ENCODE measurements at regions not wholly inside any gene's neighbourhood (a gene's known extent, or its start where the extent isn't known, plus 50 kb on each side); places are given as distances from the start of the nearest gene placed in this dataset.

DNA sequence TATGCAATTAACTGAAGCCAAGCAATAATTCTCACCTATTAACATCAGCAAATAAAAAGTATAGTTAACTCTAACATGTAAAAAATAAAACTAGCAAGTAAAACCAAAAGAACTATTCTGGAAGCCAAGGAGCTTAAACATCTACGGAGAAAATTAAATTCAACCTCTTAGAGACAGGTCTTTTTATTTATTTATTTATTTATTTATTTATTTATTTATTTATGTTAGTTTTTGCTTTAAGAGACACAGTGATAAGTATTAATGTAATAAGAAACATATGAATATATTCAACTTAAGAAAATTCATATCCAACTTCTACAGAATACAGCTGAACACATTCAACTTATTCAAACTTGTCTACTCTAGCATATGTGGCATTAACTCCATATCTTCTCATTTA lies 472.1 kb upstream of the IZUMO3 start:
- no peaks in the 10 kb centered on the region for H4K20me1 ChIP-seq (ENCODE audit: insufficient read depth, low read length)
- BruUV-seq (replicated peaks): no TSS peak
- ATAC-seq (no peak), DNase-seq (ENCODE audit: low spot score) (no peak), FAIRE-seq (no peak)
- in situ Hi-C loops (cut with HindIII; ENCODE audit: extremely low pct_ligation_motif_present, low pct_unique_long_range_greater_than_20kb): no loop called here
- no peak overlapping the region for H3K4me3 ChIP-seq (replicated peaks in 1 of 3; ENCODE audit: insufficient read depth in 1 of 3, low read depth in 2 of 3, low read length in 3 of 3)
- whole genome bisulfite sequencing (ENCODE audit: low lambda C conversion rate): 2% methylated on average over 1 of the region's 1 CpG
- H3K4me1 ChIP-seq (ENCODE audit: insufficient read depth, low read length): no peaks in the 10 kb centered on the region
- H2AFZ ChIP-seq (ENCODE audit: low read length): no peak overlapping the region
- H3K9ac ChIP-seq (ENCODE audit: insufficient read depth, low read depth, low read length): no peak overlapping the region
- POLR2A ChIA-PET: no interaction called here
- CTCF ChIA-PET (ENCODE audit: low intra/inter-chr PET ratio, low total read pairs): no interaction called here
- no peak overlapping the region for H3K27ac ChIP-seq (ENCODE audit: extremely low read length, insufficient read depth, low read length)
- intact Hi-C loops (cut with micrococcal nuclease; ENCODE audit: unreplicated experiment): no loop called here
- H3K79me2 ChIP-seq (ENCODE audit: insufficient read depth, low read length): no peaks in the 10 kb centered on the region
- H3K36me3 ChIP-seq (replicated peaks in 1 of 2; ENCODE audit: control insufficient read depth in 1 of 2, insufficient read depth in 2 of 2, low read length in 2 of 2): no peaks in the 10 kb centered on the region
- H3K27me3 ChIP-seq (ENCODE audit: control insufficient read depth in 1 of 2, insufficient read depth in 2 of 2, low read length in 2 of 2): no peaks in the 10 kb centered on the region
- H3K9me3 ChIP-seq (ENCODE audit: low read length): no peaks in the 10 kb centered on the region; the same call in 1 of the 2 replicates
- TF ChIP-seq TEAD2 (CRISPR knock-in tag; IDR thresholded peaks at IDR 0.05) (no peak), ZNF713 (CRISPR knock-in tag; IDR thresholded peaks at IDR 0.05) (no peak), ZNF33A (CRISPR knock-in tag; IDR thresholded peaks at IDR 0.05; ENCODE audit: borderline replicate concordance) (no peak), CAMTA2 (CRISPR knock-in tag; IDR thresholded peaks at IDR 0.05; ENCODE audit: borderline replicate concordance) (no peak), NKX3-1 (CRISPR knock-in tag; IDR thresholded peaks at IDR 0.05) (no peak), EEA1 (CRISPR knock-in tag; IDR thresholded peaks at IDR 0.05; ENCODE audit: borderline replicate concordance) (no peak)
- TF ChIP-seq, protein P1, sequence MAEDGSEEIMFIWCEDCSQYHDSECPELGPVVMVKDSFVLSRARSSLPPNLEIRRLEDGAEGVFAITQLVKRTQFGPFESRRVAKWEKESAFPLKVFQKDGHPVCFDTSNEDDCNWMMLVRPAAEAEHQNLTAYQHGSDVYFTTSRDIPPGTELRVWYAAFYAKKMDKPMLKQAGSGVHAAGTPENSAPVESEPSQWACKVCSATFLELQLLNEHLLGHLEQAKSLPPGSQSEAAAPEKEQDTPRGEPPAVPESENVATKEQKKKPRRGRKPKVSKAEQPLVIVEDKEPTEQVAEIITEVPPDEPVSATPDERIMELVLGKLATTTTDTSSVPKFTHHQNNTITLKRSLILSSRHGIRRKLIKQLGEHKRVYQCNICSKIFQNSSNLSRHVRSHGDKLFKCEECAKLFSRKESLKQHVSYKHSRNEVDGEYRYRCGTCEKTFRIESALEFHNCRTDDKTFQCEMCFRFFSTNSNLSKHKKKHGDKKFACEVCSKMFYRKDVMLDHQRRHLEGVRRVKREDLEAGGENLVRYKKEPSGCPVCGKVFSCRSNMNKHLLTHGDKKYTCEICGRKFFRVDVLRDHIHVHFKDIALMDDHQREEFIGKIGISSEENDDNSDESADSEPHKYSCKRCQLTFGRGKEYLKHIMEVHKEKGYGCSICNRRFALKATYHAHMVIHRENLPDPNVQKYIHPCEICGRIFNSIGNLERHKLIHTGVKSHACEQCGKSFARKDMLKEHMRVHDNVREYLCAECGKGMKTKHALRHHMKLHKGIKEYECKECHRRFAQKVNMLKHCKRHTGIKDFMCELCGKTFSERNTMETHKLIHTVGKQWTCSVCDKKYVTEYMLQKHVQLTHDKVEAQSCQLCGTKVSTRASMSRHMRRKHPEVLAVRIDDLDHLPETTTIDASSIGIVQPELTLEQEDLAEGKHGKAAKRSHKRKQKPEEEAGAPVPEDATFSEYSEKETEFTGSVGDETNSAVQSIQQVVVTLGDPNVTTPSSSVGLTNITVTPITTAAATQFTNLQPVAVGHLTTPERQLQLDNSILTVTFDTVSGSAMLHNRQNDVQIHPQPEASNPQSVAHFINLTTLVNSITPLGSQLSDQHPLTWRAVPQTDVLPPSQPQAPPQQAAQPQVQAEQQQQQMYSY (CRISPR knock-in tag; IDR thresholded peaks at IDR 0.05): no peak
- TF ChIP-seq, protein P2, sequence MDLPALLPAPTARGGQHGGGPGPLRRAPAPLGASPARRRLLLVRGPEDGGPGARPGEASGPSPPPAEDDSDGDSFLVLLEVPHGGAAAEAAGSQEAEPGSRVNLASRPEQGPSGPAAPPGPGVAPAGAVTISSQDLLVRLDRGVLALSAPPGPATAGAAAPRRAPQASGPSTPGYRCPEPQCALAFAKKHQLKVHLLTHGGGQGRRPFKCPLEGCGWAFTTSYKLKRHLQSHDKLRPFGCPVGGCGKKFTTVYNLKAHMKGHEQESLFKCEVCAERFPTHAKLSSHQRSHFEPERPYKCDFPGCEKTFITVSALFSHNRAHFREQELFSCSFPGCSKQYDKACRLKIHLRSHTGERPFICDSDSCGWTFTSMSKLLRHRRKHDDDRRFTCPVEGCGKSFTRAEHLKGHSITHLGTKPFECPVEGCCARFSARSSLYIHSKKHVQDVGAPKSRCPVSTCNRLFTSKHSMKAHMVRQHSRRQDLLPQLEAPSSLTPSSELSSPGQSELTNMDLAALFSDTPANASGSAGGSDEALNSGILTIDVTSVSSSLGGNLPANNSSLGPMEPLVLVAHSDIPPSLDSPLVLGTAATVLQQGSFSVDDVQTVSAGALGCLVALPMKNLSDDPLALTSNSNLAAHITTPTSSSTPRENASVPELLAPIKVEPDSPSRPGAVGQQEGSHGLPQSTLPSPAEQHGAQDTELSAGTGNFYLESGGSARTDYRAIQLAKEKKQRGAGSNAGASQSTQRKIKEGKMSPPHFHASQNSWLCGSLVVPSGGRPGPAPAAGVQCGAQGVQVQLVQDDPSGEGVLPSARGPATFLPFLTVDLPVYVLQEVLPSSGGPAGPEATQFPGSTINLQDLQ (CRISPR knock-in tag; IDR thresholded peaks at IDR 0.05): no peak
- no peak overlapping the region for H3K4me2 ChIP-seq (ENCODE audit: low read depth, low read length)

Data from HepG2 (cell line).